ENCODE measurements at regions not wholly inside any gene's neighbourhood (a gene's known extent, or its start where the extent isn't known, plus 50 kb on each side); places are given as distances from the start of the nearest gene placed in this dataset.

DNA sequence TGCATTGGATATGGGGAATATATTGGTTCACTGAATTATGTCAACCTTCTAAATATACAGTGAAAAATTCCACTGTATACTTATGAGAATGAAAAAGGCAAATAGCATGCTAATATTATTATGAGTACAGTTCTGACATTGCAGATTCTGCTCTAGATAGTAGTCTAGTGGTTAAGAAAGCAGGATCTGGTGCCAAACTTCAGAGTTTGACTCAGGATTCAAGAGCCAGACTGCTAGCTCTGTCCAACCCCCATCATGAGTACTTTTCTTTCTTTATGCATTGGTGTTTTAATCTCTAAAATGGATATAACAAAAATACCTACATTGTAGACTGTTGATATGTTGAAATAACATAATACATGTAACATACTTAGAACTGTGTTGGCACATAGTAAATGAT is 57.3 kb upstream of the PLSCR4 start:
- no peak for DNase-seq

DNA sequence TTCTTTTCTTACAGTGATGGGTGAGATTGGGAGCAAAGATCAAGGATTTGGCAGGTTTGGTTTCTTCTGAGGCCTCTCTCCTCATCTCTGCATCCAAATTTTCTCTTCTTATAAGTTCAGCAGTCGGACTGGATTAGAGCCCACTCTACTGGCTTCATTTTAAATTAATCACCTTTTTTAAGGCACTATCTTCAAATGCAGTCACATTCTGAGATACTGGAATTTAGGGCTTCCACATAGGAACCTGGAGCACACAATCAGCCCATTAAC is 56.5 kb upstream of the PLSCR4 start:
- no peak for DNase-seq

DNA sequence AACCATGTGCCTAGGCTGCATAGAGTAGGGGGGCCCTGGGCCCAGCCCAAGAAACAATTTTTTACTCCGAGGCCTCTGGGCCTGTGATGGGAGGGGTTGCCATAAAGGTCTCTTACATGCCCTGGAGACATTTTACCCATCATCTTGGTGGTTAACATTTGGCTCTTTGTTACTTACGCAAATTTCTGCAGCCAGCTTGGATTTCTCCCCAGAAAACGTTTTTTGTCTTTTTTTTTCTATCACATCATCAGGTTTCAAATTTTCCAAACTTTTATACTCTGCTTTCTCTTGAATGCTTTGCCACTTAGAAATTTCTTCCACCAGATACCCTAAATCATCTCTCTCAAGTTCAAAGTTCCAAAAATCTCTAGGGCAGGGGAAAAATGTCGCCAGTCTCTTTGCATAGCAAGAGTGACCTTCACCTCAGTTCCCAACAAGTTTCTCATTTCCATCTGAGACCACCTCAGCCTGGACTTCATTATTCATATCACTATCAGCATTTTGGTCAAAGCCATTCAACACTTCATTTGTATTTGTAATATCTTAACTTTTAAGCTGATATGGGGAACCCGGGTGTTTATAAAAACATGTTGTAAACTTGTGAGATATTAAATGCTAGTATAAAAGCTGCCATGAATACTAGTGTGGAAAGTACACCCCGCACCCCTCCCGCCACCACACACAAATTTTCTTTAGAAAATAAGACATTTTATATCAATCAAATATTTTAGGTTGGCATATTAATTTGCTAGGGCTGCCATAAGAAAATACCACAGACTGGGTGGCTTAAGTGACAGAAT is 56.0 kb upstream of the PLSCR4 start:
- no peak for DNase-seq

DNA sequence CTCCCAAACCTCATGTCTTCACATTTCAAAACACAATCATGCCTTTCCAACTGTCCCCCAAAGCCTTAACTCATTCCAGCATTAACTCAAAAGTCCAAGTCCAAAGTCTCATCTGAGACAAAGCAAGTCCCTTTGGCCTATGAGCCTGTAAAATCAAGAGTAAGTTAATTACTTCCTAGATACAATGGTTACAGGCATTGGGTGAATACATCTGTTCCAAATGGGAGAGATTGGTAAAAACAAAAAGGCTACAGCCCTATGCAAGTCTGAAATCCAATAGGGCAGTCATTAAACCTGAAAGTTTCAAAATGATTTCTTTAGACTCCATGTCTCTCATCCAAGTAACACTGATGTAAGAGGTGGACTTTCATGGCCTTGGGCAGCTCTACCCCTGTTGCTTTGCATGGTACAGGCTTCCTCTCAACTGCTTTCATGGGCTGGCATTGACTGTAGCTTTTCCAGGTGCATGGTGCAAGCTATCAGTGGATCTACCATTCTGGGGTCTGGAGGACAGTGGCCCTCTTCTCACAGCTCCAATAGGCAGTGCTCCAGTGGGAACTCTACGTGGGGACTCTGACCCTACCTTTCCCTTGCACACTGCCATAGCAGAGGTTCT is 55.0 kb upstream of the PLSCR4 start:
- no peak for DNase-seq

DNA sequence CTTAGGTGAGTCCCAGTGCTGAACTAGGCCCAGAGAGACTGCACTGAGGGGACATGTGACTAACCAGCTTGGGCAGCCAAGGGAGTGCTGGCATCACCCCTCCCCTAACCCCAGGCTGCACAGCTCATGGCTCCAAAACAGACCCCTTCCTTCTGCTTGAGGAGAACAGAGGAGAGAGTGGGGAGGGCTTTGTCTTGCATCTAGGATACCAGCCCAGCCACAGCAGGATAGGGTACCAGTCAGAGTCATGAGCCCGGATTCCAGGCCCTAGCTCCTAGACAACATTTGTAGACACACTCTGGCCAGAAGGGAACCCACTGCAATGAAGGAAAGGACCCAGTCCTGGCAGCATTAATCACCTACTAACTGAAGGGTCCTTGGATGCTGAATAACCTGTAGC is 49.9 kb upstream of the PLSCR4 start:
- no peak for DNase-seq

Data from femur (tissue), 1 donor.